GM12874 (cell line): ENCODE measurements at regions not wholly inside any gene's neighbourhood (a gene's known extent, or its start where the extent isn't known, plus 50 kb on each side); places are given as distances from the start of the nearest gene placed in this dataset.

ENCODE experiments used
- TF ChIP-seq, protein P1 (sequence below): IDR thresholded peaks from 2 replicates; pipeline ENCODE4 v1.5.1; 2011; ENCODE audit warnings: low read depth, mild to moderate bottlenecking, control low read depth, low read length, moderate library complexity; ENCODE audit not compliant: insufficient read depth

GRCh38 chrX:113580486-113580885 lies 739.9 kb upstream of the AMOT start:
- TF ChIP-seq, protein P1, sequence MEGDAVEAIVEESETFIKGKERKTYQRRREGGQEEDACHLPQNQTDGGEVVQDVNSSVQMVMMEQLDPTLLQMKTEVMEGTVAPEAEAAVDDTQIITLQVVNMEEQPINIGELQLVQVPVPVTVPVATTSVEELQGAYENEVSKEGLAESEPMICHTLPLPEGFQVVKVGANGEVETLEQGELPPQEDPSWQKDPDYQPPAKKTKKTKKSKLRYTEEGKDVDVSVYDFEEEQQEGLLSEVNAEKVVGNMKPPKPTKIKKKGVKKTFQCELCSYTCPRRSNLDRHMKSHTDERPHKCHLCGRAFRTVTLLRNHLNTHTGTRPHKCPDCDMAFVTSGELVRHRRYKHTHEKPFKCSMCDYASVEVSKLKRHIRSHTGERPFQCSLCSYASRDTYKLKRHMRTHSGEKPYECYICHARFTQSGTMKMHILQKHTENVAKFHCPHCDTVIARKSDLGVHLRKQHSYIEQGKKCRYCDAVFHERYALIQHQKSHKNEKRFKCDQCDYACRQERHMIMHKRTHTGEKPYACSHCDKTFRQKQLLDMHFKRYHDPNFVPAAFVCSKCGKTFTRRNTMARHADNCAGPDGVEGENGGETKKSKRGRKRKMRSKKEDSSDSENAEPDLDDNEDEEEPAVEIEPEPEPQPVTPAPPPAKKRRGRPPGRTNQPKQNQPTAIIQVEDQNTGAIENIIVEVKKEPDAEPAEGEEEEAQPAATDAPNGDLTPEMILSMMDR: no peak

DNA sequence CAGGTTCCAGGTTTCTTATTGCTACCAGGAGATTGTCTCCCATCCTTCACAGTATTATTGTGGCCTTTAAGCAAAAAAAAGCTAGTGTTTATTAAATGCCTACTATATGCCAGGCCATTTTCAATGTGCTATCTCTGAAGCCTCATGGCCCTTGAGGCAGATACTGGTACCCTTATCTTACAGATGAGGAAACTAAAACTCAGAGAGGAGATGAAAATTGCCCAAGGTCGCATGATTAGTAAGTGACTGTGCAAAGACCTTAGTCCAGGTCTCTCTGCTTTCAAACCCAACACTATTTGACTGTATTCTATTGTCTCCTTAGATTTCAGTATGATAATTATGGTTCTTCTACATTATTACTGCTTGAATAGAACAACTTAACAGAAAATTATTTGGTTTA lies 717.9 kb upstream of the AMOT start:
- TF ChIP-seq, protein P1: no peak

- TF ChIP-seq, protein P1: no peak
Measured at GRCh38 chrX:113551919-113552318, 711.3 kb upstream of the AMOT start.

DNA sequence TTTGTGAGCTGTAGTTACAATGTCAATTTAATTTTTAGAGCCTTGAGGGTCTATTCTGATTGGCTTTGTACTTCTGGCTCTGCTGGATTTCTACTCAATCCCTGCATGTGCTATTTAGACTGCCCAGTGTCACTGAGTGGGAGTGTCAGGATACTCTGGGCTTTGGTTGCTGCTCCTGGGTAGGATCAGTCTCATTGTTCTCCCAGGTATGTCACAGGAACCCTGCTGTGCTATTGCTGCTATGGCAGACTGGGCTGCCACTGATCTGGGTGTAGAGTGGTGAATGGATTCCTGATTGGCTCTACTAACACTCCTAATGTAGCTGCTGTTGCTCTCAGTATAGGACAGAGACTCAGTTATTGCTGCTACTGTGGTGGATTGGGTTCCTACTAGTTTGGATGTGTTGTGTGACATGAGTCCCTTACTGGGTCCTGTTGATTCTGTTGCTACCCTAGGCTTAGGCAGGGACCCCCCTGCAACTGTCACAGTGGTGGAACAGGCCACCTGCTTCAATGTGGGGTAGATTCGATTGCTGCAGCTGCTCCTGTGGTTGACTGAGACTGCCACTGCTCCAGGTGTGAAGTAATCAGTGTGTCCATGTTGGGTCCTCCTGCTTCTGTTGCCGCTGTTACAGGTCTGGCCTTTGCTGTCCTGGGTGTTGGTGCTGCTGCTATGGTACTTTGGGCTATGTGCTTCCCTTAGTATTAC lies 707.8 kb upstream of the AMOT start:
- TF ChIP-seq, protein P1: no peak

DNA sequence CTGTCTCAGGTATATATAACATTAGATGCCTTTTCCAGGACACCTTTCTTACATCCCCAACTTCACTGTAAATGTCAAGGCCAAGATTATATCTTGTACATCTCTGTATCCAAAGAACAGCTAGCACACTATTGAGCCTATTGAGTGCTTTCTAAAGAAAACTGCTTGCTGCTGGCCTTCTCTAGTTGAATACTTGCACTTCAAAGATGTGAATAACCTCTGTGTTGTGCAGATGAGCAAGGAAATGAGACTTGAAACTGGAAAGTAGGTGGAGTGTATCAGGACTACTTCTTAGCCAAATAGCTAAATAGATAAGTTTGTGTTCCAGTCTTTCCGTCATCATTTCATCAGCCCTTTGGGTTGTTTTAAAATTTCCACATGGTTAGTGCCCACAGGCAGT lies 704.4 kb upstream of the AMOT start:
- TF ChIP-seq, protein P1: no peak

GRCh38 chrX:113539599-113540356 lies 699.1 kb upstream of the AMOT start:
- TF ChIP-seq, protein P1: no peak

- TF ChIP-seq, protein P1: no peak
Measured at GRCh38 chrX:113529426-113530013, 688.9 kb upstream of the AMOT start.
